ENCODE measurements at regions not wholly inside any gene's neighbourhood (a gene's known extent, or its start where the extent isn't known, plus 50 kb on each side); places are given as distances from the start of the nearest gene placed in this dataset.
A peak's percentile ranks its signal among the peaks of the same experiment; 100 is the strongest.

DNA sequence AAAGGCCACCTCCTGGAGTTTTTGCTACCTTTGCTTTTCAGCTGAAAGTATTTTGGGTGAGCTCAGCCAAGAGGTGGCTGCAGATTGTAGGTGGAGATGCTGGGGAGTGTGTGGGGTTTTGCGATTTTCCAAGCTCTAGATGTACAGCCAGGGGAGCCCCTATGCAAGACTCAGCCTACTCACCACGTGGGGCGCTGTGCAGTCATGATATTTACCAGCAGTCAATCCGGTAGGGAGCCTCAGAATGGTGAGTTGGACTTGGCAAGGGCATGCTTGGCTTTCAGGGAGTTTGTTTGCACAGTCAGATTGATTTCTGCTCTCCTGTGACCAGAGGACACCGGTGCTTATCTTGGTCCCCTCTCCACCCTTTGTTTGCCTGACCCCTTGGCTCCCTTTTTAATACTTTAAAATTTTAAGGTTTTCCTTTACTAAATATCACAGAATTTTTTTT, 175.3 kb downstream of the UTP18 start (continued):
- TF ChIP-seq, protein P1, sequence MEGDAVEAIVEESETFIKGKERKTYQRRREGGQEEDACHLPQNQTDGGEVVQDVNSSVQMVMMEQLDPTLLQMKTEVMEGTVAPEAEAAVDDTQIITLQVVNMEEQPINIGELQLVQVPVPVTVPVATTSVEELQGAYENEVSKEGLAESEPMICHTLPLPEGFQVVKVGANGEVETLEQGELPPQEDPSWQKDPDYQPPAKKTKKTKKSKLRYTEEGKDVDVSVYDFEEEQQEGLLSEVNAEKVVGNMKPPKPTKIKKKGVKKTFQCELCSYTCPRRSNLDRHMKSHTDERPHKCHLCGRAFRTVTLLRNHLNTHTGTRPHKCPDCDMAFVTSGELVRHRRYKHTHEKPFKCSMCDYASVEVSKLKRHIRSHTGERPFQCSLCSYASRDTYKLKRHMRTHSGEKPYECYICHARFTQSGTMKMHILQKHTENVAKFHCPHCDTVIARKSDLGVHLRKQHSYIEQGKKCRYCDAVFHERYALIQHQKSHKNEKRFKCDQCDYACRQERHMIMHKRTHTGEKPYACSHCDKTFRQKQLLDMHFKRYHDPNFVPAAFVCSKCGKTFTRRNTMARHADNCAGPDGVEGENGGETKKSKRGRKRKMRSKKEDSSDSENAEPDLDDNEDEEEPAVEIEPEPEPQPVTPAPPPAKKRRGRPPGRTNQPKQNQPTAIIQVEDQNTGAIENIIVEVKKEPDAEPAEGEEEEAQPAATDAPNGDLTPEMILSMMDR (IDR thresholded peaks at IDR 0.05 in 2 of 3, conservative IDR thresholded peaks at IDR 0.05 in 1 of 3; ENCODE audit: insufficient read depth in 2 of 3, low read depth in 1 of 3, low read length in 3 of 3), result peak; percentile 65 to 77 (median 72)
- TF ChIP-seq EP300 (IDR thresholded peaks at IDR 0.05; ENCODE audit: low read length) (no peak), ZNF347 (CRISPR knock-in tag; IDR thresholded peaks at IDR 0.05; ENCODE audit: low read depth) (no peak), HIVEP1 (CRISPR knock-in tag; IDR thresholded peaks at IDR 0.05) (no peak), FOXA3 (CRISPR knock-in tag; conservative IDR thresholded peaks at IDR 0.05 in 1 of 2, IDR thresholded peaks at IDR 0.05 in 1 of 2) (peak in 1 of 2 experiments; percentile 69; a peak in 2 of 4 replicates), CREM (IDR thresholded peaks at IDR 0.05; ENCODE audit: low read depth) (0 out of 2 replicates have a peak, but pooled peaks have one; percentile 33), ZNF512 (tag; IDR thresholded peaks at IDR 0.05) (0 out of 2 replicates have a peak, but pooled peaks have one; percentile 43), RCOR1 (IDR thresholded peaks at IDR 0.05; ENCODE audit: borderline replicate concordance in 1 of 2, low read depth in 2 of 2, low read length in 2 of 2) (peak in 1 of 2 experiments; percentile 87; a peak in 2 of 4 replicates)
- TF ChIP-seq, protein P2, sequence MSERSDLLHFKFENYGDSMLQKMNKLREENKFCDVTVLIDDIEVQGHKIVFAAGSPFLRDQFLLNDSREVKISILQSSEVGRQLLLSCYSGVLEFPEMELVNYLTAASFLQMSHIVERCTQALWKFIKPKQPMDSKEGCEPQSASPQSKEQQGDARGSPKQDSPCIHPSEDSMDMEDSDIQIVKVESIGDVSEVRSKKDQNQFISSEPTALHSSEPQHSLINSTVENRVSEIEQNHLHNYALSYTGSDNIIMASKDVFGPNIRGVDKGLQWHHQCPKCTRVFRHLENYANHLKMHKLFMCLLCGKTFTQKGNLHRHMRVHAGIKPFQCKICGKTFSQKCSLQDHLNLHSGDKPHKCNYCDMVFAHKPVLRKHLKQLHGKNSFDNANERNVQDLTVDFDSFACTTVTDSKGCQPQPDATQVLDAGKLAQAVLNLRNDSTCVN (CRISPR knock-in tag; IDR thresholded peaks at IDR 0.05), result no peak
